ENCODE measurements at regions not wholly inside any gene's neighbourhood (a gene's known extent, or its start where the extent isn't known, plus 50 kb on each side); places are given as distances from the start of the nearest gene placed in this dataset.

DNA sequence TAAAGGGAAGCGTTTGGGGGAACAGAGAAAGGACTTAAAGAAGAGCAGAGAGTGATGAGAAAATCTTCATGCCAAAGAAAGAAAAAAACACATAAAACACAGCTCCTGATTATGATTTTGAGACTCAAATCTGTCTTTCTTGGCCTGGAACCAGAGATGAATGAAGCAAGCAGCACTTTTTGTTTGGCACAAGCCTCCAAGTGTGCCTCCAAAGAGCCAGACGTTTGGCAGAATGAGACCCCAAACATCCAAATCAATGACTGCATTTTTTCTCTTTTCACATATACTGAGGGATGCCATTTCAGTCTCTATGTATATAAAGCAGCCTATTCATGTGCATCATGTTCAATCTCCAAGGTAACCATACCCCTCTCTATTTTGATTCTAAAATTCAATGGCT lies 424.2 kb downstream of the TUSC1 start:
- no peak overlapping the region for H3K27ac Mint-ChIP-seq (ENCODE audit: unreplicated experiment)
- DNase-seq (ENCODE audit: extremely low spot score, unreplicated experiment): no peak
- peaks cover 5% of the 10 kb centered on the region for H3K9me3 Mint-ChIP-seq (ENCODE audit: unreplicated experiment)
- H3K4me3 Mint-ChIP-seq (ENCODE audit: unreplicated experiment): no peak overlapping the region
- no peaks in the 10 kb centered on the region for H3K27me3 Mint-ChIP-seq (ENCODE audit: unreplicated experiment)
- H3K4me1 Mint-ChIP-seq (ENCODE audit: unreplicated experiment): no peaks in the 10 kb centered on the region
- TF ChIP-seq, protein P1, sequence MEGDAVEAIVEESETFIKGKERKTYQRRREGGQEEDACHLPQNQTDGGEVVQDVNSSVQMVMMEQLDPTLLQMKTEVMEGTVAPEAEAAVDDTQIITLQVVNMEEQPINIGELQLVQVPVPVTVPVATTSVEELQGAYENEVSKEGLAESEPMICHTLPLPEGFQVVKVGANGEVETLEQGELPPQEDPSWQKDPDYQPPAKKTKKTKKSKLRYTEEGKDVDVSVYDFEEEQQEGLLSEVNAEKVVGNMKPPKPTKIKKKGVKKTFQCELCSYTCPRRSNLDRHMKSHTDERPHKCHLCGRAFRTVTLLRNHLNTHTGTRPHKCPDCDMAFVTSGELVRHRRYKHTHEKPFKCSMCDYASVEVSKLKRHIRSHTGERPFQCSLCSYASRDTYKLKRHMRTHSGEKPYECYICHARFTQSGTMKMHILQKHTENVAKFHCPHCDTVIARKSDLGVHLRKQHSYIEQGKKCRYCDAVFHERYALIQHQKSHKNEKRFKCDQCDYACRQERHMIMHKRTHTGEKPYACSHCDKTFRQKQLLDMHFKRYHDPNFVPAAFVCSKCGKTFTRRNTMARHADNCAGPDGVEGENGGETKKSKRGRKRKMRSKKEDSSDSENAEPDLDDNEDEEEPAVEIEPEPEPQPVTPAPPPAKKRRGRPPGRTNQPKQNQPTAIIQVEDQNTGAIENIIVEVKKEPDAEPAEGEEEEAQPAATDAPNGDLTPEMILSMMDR (IDR thresholded peaks at IDR 0.05): no peak
- H3K36me3 Mint-ChIP-seq (ENCODE audit: unreplicated experiment): no peaks in the 10 kb centered on the region

DNA sequence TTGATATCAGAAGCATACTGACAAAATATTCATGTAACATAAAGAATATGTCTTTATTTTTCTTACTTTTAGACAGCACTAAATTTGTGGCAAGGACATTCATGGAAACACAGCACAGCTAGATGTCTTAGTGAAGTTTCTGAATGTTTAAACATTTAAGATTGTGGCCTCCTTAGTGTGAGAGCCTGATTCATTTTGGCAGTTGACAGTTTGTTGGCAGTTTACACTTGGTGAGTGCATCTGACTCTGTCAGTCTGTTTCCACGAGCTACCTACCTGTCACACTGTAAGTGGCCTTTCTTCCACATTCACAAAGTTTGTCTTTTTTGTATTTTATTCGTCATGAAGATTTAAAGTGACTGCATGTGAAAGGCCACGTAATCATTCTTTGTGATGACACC lies 436.8 kb downstream of the TUSC1 start:
- no peaks in the 10 kb centered on the region for H3K27me3 Mint-ChIP-seq (ENCODE audit: unreplicated experiment)
- H3K27ac Mint-ChIP-seq (ENCODE audit: unreplicated experiment): no peak overlapping the region
- TF ChIP-seq, protein P1 (IDR thresholded peaks at IDR 0.05): no peak
- H3K4me3 Mint-ChIP-seq (ENCODE audit: unreplicated experiment): no peak overlapping the region
- H3K4me1 Mint-ChIP-seq (ENCODE audit: unreplicated experiment): no peaks in the 10 kb centered on the region
- no peaks in the 10 kb centered on the region for H3K36me3 Mint-ChIP-seq (ENCODE audit: unreplicated experiment)
- DNase-seq (ENCODE audit: extremely low spot score, unreplicated experiment): no peak
- H3K9me3 Mint-ChIP-seq (ENCODE audit: unreplicated experiment): no peaks in the 10 kb centered on the region

DNA sequence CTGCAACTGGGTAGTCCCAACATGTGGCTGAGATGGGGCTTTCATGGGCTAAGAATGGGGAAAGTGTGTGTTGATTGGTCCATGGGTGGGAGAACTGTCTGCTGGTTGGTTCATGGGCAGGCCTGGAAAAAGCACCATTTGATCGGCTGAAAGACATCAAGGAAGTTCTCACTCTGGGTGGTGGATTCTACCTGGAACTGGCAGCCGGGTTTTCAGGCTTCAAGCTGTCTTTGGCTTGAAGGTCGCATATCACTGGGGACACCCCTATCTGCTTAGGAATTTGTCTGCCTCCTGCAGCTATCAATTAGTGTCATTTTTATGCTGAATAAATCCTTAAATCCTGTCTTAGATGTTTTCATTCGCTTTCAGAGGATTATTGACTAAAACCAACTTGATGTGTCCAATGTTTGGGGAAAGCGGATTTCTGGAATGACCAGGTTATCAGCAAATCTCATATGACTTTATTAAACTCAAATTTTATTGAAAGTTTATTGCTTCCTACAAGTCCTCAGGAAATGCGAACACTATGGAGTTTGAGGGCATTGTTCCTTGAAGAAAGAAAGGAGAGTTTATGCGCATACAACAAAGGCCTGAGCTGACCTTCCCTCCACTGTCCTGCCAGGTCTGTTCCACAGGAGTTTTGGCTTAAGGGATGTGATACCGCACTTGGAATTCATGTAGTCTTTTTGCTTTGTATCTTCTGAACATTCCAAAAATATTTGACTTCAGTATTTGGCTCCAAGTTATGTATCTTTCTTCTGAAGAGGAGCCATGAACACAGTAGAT lies 451.1 kb downstream of the TUSC1 start:
- Mint-ChIP-seq H3K4me3 (ENCODE audit: unreplicated experiment) (no peak overlapping the region), H3K9me3 (ENCODE audit: unreplicated experiment) (peaks cover 19% of the 10 kb centered on the region)
- no peak for DNase-seq (ENCODE audit: extremely low spot score, unreplicated experiment)

DNA sequence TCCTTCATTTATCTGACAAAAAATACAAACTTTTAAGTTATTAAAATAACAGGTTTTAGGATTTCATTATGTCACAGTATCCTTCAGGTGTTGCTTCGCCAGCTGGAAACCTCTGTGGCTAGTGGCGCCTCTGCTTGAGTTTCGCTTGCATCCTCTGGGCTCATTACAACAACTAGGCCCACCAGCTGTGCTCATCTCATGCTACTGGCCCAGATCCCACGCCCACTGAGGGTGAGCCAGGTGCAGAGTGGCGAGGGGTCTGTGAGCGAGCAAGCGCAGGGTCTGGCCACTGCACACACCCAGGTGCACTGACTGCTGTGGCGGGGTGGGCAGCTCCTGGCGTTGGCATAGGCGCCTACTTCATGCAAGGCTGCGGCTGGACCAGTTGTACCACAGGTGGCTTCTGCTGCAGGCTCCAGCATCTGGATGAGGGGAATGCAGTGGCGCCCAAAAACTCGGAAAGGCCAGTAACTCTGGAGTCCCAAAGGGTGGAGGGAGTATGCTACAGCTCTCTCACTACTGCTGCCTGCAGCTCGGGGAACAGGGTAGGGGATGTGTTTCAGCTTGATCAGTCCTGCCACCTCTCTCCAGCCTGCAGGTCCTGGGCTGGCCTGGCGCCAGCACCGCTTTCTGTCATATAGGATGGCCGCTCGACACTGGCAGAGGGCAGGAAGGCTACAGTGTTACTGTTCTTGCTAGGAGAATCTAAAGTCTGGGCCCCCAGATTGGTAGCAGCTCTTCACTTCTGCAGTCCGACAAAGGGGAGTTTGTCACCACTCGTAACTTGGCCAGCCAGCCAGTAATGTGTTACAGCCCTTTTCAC lies 452.1 kb downstream of the TUSC1 start:
- TF ChIP-seq, protein P1 (IDR thresholded peaks at IDR 0.05): no peak
- no peaks in the 10 kb centered on the region for H3K4me1 Mint-ChIP-seq (ENCODE audit: unreplicated experiment)
- H3K4me3 Mint-ChIP-seq (ENCODE audit: unreplicated experiment): no peak overlapping the region
- H3K36me3 Mint-ChIP-seq (ENCODE audit: unreplicated experiment): no peaks in the 10 kb centered on the region
- no peak overlapping the region for H3K27ac Mint-ChIP-seq (ENCODE audit: unreplicated experiment)
- peaks cover 15% of the 10 kb centered on the region for H3K9me3 Mint-ChIP-seq (ENCODE audit: unreplicated experiment)
- no peaks in the 10 kb centered on the region for H3K27me3 Mint-ChIP-seq (ENCODE audit: unreplicated experiment)
- DNase-seq (ENCODE audit: extremely low spot score, unreplicated experiment): no peak

More for the DNA sequence above, 451.1 kb downstream of the TUSC1 start:
- H3K36me3 Mint-ChIP-seq (ENCODE audit: unreplicated experiment): no peaks in the 10 kb centered on the region
- no peaks in the 10 kb centered on the region for H3K27me3 Mint-ChIP-seq (ENCODE audit: unreplicated experiment)
- H3K27ac Mint-ChIP-seq (ENCODE audit: unreplicated experiment): no peak overlapping the region
- TF ChIP-seq, protein P1 (IDR thresholded peaks at IDR 0.05): no peak
- no peaks in the 10 kb centered on the region for H3K4me1 Mint-ChIP-seq (ENCODE audit: unreplicated experiment)

GRCh38 chr9:25224996-25225395 lies 453.2 kb downstream of the TUSC1 start:
- Mint-ChIP-seq H3K4me3 (ENCODE audit: unreplicated experiment) (no peak overlapping the region), H3K36me3 (ENCODE audit: unreplicated experiment) (no peaks in the 10 kb centered on the region), H3K27ac (ENCODE audit: unreplicated experiment) (no peak overlapping the region), H3K9me3 (ENCODE audit: unreplicated experiment) (peaks cover 4% of the 10 kb centered on the region), H3K27me3 (ENCODE audit: unreplicated experiment) (no peaks in the 10 kb centered on the region), H3K4me1 (ENCODE audit: unreplicated experiment) (no peaks in the 10 kb centered on the region)
- DNase-seq (ENCODE audit: extremely low spot score, unreplicated experiment): no peak
- TF ChIP-seq, protein P1 (IDR thresholded peaks at IDR 0.05): no peak

All from osteocyte (in vitro differentiated cells).